ENCODE measurements at regions not wholly inside any gene's neighbourhood (a gene's known extent, or its start where the extent isn't known, plus 50 kb on each side); places are given as distances from the start of the nearest gene placed in this dataset.
A peak's percentile ranks its signal among the peaks of the same experiment; 100 is the strongest.

GRCh38 chr5:82807021-82807420, 270.2 kb downstream of the TMEM167A start:
- no peak for DNase-seq (ENCODE audit: low spot score)

GRCh38 chr5:82806513-82806912, 270.7 kb downstream of the TMEM167A start:
- DNase-seq (ENCODE audit: low spot score) = no peak

- no peak for DNase-seq (ENCODE audit: low spot score)
Measured at GRCh38 chr5:82804155-82804690, 273.0 kb downstream of the TMEM167A start.

- no peak for DNase-seq (ENCODE audit: low spot score)
Measured at GRCh38 chr5:82802954-82803353, 274.2 kb downstream of the TMEM167A start.

- no peak for DNase-seq (ENCODE audit: low spot score)
Measured at GRCh38 chr5:82800826-82801225, 276.4 kb downstream of the TMEM167A start.

GRCh38 chr5:82799361-82800077, 277.7 kb downstream of the TMEM167A start:
- no peak for DNase-seq (ENCODE audit: low spot score)

- no peak for DNase-seq (ENCODE audit: low spot score)
Measured at GRCh38 chr5:82798676-82799075, 278.5 kb downstream of the TMEM167A start.

GRCh38 chr5:82796643-82797416, 280.4 kb downstream of the TMEM167A start:
- DNase-seq (ENCODE audit: low spot score) = no peak

- no peak for DNase-seq (ENCODE audit: low spot score)
Measured at GRCh38 chr5:82794876-82795275, 282.3 kb downstream of the TMEM167A start.

GRCh38 chr5:82793808-82794419, 283.3 kb downstream of the TMEM167A start:
- peak; percentile 34 for DNase-seq (ENCODE audit: low spot score)

GRCh38 chr5:82792096-82792495, 285.1 kb downstream of the TMEM167A start:
- no peak for DNase-seq (ENCODE audit: low spot score)

GRCh38 chr5:82789095-82789494, 288.1 kb downstream of the TMEM167A start:
- no peak for DNase-seq (ENCODE audit: low spot score)

GRCh38 chr5:82786748-82787147, 290.4 kb downstream of the TMEM167A start:
- DNase-seq (ENCODE audit: low spot score) = no peak

- no peak for DNase-seq (ENCODE audit: low spot score)
Measured at GRCh38 chr5:82785882-82786509, 291.2 kb downstream of the TMEM167A start.

GRCh38 chr5:82785456-82785855, 291.7 kb downstream of the TMEM167A start:
- no peak for DNase-seq (ENCODE audit: low spot score)

- no peak for DNase-seq (ENCODE audit: low spot score)
Measured at GRCh38 chr5:82784521-82784920, 292.7 kb downstream of the TMEM167A start.

GRCh38 chr5:82777106-82777505, 300.1 kb downstream of the TMEM167A start:
- no peak for DNase-seq (ENCODE audit: low spot score)

- DNase-seq (ENCODE audit: low spot score) = no peak
Measured at GRCh38 chr5:82772281-82772680, 304.9 kb downstream of the TMEM167A start.

- no peak for DNase-seq (ENCODE audit: low spot score)
Measured at GRCh38 chr5:82766206-82766605, 311.0 kb downstream of the TMEM167A start.

GRCh38 chr5:82765765-82766164, 311.4 kb downstream of the TMEM167A start:
- DNase-seq (ENCODE audit: low spot score) = no peak

- no peak for DNase-seq (ENCODE audit: low spot score)
Measured at GRCh38 chr5:82760856-82761255, 316.3 kb downstream of the TMEM167A start.

GRCh38 chr5:82758881-82759280, 318.3 kb downstream of the TMEM167A start:
- DNase-seq (ENCODE audit: low spot score) = no peak
